Limb (tissue), 2 donors: ENCODE measurements at regions not wholly inside any gene's neighbourhood (a gene's known extent, or its start where the extent isn't known, plus 50 kb on each side); places are given as distances from the start of the nearest gene placed in this dataset.
"Not testable (repeated sequence)": the region's sequence is repeated elsewhere in the genome, so short reads cannot be mapped to it uniquely, and the experiment has no call there.

ENCODE experiments used
- DNase-seq, 2 donors: peaks; one replicate each; pipeline ENCODE4 v3.0.0-alpha.2; 2016; ENCODE audit errors: extremely low spot score in 2 of 2

DNA sequence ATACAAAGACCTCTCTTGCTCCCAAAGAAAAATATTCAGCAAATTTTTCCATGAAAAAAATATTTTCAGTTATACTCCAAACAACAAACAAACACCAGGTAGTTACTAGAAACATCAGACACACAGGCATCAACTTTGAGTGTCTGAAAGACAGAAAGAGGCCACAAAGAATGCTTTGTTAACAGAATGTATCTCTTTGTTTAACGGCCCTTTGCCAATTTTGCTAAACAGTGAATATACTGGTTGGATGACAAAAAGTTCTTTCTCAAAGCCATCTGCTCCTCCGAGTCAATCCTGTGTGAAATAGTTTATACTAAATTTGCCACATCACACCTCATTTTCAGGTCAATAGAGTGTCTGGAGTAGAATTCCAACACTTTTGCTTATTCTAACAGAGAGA, 216.7 kb upstream of the PHF14 start:
- no peak for DNase-seq

DNA sequence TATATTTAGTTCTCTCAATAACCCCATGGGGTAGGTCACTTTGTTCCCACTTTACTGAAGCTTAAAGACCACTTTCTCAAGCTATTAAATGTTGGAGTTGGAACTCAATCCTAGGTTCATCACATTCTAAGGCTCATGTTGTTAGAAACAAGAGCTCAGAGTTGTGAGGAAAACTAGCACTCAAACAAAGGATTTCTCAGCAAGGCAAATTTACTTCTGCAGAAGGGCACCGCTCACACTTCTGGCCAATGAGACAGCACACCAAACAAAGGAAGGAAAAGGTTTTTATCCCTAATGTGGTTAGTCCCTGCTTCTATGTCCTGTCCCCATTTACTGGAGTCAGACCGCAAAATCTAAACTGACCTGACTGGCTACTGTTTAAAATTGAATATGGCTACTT, 214.6 kb upstream of the PHF14 start:
- DNase-seq, result no peak

DNA sequence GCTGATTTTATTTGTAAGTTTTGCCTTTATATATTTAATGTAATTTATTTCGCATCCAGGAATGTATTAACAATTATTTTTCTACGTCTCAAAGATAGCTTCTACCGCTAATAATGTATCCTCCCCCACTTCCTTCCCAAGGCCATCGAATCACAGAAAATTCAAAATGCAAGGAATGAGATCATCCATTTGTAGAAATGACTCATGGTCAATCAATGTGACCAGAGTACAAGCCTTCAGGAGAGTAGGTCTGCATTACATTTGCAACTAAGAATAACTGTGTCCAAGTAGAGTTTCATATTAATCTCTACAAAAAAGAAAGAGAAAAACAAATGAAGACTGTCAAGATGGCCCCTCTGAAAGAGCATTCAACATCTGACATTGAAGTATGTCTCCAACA, 205.9 kb upstream of the PHF14 start:
- DNase-seq, result no peak

DNA sequence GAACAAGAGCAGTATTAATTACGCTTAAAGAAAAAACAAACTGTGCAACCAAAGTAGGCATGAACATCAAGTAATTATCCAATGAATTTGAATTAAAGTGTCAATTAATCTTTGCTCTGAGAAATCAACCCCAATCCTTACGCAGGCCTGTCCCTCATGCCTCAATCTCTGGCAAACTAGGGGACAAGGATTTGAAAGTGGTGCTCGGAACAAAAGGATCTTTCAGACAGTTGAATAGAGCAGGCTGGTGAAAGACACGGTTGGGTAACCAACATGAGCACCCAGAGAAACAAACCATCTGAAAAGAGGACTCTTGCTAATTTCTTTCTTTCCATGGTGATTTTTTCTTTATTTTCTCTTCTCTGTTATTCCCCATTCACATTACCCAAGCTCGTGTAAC, 203.5 kb upstream of the PHF14 start:
- no peak for DNase-seq

DNA sequence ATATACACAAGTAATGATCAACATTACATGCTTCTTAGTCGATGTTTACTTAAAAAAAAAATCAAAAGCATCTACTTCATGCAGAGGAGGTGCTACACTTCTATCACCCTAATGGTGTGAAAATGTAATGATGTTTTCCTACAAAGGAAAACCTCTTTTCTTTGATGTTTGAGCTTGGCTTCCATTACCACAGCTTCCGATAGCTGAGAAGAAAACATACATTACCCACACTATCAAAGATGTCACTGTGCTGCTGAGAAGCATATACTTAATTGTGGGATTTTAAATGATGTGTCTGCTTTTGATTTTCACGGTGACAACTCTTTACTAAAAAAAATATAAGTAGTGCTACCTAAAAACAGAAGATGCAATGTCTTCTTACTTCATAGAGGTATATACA, 200.2 kb upstream of the PHF14 start:
- no peak for DNase-seq

DNA sequence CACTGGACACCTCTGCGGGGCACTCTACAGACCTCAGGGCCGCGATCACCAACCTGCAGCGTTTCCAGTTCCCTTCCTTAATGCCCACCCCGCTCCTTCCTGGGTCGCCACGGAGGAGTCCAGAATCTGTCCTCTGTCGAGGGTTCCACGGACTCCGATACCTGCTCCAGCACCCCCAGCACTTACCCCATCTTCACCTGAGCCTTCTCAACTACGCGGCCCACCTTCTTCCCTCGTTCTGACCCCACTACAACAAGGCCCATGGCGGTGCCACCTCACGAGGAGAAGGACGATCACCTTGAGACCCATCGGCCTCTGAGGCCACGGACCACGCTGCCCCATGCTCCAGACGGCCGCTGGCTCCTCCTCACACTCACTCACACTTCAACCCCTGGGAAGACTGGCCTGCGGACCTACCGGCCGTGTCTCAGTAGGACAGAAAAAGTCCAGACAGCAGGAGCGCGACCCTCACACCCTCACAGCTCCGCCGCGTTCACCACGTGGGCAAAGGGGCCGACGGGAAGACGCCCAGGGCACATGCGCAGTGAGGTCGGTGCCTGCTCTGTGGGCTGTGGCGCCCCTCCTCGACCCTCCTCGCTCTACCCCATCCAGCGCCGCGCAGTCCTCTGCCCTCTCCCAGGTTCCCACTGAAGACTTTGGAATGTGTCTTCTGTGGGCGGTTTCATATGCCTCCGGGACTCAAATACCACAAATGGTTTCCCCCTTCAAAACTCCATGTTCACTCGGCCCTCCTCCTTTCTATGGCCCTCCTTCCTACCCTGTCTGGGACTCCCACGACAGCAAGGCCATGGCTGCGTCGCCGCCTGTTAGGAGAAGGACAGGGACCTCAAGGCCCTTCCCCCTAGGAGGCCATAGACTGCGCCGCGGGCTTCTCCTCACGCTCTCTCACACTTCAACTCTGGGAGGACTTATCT, 193.9 kb upstream of the PHF14 start:
- DNase-seq, result no peak

DNA sequence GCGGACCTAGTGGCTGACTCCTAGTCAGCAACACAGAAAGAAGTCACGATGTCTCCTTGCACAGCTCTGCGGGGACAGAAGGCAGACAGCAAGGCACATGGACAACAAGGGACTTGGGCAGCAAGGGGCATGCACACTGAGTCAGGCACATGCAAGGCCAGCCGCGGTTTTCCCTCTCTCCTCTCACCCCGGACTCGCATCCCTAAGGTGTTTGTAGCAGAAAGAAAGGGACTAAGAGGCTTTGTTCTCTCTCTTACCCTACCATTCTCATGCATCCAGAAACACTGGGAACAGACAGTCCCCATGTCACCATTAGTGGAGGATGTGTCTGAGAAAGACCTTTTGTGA, 193.3 kb upstream of the PHF14 start:
- DNase-seq, result no peak

DNA sequence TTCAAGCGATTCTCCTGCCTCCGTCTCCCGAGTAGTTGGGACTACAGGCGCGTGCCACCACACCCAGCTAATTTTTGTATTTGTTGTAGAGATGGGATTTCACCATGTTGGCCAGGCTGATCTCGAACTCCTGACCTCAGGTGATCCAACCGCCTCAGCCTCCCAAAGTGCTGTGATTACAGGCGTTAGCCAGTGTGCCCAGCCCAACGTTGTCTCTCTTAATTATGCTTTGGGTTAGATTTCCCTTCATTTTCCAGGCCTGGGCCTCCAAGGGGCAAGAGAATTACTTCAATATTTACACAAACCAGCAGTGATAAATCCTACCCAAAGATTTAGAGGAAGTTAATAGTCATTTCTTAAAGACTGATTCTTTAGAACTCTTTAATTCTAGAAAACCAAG, 186.7 kb upstream of the PHF14 start:
- DNase-seq, result not testable (repeated sequence)

DNA sequence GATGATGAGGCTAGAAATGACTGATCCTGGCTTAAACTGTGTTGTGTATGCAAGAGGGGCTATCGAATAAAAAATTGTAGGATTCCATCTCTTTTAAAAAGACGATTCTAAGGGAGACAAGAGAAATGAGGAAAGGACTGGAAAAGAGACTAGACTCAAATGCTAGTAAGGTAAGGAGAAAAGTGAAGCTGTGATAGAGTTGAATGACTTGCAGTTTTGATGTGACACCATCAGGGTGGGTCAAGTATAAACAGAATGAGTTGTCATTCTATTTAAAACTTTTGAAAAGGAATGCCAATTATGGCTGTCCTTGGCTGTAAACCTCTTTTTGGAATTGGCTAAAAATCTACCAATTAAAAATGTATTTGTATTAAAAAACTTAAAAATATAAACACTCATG, 184.5 kb upstream of the PHF14 start:
- DNase-seq, result no peak

DNA sequence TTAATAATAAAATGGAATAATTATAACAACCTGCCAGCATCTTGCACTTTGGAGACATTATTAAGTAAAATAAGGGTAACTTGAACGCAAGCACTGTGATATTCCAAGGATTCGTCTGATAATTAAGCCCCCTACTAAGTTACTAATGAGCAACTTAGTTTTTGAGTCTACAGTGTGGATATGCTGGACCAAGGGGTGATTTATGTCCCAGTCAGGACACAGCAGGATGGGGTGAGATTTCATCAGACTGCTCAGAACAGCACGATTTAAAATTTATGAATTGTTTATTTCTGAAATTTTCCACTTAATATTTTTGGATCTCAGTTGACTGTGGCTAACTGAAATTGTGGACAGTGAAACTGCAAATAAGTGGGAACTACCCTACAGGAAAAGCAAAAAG, 182.8 kb upstream of the PHF14 start:
- DNase-seq, result no peak

DNA sequence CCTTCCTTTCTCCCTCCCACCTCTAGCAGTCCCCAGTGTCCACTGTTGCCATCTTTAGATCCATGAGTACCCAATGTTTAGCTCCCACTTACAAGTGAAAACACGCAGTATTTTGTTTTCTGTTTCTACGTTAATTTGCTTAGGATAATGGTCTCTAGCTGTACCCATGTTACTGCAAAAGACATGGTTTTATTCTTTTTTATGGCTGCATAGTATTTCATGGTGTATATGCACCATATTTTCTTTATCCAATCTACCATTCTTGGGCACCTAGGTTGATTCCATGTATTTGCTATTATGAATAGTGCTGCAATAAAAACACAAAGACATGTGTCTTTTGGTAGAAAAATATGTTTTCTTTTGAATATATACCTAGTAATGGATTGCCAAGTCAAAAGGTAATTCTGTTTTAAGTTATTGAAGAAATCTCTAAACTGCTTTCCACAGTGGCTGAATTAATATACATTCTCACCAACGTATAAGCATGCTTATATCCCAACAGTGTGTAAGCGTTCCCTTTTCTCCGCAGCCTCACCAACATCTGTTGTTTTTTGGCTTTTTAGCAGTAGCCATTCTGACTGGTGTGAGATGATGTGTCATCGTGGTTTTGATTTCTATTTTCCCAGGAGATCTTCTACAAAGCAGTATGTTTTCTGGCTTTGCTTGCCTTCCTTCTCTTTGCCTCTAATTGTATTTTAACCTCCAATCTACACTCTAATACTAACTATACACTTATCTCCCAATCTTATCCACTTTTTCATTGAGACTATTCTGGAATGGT, 179.5 kb upstream of the PHF14 start:
- DNase-seq, result no peak

DNA sequence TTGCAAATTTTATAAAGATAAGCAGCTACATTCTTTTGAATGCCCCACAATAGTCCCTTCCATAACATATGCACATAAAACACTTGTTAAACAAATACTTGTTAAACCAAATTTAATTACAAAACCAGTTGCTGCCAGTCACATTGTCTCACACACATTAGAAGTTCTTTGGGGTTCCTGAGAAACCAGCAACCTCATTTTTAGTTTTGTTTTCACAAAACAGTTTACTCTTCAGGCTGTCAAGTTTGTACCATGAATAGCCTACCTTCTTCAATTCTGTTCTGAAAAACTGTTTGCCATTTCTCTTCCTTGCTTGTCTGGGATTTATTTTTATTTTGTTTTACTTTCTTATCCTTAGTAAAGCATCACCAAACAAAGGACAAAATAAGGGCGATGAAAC, 176.5 kb upstream of the PHF14 start:
- no peak for DNase-seq

DNA sequence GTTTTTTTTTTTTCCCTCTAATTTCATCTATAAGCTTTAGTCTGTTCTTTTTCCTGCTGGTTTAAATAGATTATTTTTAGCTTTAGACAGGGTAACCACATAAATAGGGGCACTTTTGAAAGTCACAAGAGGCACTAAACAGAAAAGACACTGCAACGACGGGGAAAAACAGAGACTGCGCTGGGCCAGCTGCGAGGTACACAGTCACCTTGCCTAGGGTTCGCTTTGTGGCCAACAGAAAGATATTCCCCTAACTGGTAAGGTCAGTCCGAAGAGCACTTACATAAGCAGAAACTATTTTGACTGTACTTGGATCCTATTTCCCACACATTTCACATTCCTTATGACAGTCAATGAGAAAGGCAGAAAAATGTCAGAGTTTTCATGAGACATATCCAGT, 175.6 kb upstream of the PHF14 start:
- no peak for DNase-seq

DNA sequence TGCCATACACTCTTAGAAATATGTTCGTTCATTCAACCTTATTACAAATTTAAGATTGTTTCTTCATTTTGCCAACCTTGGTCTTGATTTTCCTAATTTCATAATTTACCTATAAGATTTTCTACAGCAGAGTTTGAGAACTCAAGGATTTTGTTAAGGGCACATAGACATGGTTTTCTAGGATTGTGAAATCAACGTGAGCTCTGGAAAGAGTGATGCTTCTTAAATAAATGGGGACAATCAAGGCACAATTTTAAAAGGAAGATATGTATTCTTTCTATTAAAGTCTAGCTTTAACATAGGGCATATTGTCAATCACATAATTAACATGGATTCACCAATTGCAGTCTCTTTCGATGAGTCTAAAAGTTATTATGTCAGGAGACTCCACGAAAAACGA, 174.2 kb upstream of the PHF14 start:
- DNase-seq, result no peak

DNA sequence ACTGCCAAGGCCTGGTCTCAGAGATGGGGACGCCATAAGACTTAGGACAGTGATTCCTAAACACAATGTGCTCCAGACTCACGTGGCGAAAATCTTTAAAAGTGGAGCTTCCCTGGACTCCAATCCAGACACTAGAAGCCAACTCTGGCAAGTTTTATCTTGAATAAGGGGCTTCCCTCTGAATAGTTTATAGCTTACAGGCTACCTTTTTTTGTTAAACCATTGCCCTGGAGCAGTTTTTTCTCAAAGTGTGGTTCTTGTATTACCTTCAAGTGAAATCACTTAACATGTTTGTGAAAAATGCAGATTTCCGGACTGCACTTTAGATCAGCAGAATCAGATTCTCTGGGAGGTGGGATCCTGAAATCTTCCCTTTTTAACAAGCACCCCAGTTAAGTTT, 171.7 kb upstream of the PHF14 start:
- DNase-seq, result no peak

DNA sequence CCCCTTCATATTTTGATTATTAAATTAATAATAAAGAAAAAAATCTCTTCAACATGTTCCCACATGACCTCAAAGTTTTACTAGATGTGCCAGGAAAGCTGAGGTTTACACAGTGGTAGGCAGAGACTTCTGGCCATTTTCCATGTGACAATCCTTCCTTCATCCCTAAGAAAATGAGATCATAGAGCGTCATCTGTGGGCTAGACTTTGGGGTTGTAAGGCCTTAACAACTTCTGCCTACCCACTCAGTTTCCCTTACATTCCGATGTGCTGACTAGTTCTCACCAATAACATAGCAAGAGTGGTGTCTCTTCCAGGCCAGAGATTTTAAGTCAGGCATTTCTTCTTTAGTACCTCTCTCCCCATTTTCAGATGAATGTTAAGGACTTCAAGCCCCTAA, 171.1 kb upstream of the PHF14 start:
- peak in 1 of 2 donors; percentile 7 for DNase-seq

DNA sequence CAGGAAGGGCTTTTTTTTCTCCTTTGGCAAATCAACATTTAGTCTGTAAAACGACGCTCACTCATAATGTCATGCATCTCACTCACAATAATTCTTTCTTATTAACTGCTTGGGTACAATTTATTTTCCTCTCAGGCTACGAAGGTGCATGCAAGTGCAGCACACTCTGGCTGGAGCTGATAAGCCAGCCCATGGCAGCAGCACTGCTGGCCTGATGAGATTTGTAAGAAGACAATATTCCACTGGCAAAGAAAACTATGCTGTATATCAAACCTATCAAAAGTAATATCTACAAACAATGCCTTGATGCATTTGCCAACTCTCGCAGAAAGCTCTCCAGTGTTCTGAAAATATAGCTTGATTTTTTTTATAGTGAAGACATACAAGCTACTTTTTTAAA, 170.0 kb upstream of the PHF14 start:
- no peak for DNase-seq

DNA sequence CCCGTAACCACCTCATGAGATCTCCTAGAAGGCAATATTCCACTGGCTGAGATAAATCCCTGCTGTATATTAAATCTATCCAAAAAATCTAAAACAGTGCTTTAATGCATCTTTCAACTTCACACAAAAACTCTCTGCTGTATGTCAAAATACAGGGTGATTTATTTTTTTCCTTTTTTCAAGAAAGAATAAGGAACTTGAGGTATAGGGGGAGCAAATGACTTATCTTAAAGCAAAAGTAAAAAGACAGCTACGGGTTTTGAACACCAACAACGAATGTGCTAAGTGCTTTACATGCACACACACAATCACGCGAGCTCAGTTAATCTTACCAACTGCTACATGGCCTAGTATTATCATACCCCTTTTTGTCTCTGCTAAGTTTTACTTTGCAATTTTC, 168.9 kb upstream of the PHF14 start:
- DNase-seq, result no peak

DNA sequence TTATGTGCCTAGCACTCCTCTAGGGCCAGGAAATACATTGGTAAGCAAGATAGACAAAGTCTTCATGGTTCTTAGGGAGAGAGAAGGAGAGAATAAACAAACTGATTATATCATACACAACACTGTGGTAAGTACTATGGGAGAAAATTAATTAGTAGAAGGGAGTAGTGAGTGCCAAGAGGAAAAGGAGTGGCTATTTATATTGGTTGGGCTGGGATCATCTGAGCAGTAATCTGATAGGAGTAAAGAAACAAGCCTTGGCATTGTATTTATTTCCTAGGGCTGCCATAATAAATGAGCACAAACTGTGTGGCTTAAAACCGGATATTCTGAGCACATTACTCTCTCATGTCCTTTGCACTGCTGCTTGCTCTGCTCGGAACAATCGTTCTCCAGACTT, 158.1 kb upstream of the PHF14 start:
- no peak for DNase-seq

DNA sequence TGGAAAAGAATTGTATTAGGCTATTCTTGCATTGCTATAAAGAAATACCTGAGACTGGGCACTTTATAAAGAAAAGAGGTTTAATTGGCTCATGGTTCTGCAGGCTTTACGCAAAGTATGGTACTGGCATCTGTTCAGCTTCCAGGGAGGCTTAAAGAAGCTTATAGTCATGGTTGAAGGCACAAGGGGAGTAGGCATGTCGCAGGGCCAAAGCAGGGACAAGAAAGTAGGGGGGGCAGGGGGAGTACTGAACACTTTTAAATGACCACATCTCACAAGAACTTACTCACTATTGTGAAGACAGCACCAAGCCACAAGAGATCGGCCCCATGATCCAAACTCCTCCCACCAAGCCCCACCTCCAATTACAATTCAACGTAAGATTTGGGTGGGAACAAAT, 152.5 kb upstream of the PHF14 start:
- DNase-seq, result no peak

DNA sequence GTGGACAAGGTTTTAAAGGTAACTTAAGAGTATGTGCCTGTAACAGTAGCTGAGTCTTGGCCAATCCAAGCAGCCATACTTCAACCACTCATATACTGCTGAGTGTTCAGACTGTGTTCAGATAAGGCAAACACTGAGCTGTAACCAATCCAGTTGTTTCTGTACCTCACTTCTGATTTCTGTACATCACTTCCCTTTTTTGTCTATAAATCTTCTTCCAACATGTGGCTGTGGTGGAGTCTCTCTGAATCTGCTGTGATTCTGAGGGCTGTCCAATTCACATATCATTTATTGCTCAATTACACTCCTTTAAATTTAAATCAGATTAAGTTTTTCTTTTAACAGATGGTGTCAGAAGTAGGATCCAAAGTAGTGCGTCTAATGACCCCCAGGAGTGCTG, 149.5 kb upstream of the PHF14 start:
- DNase-seq, result no peak

DNA sequence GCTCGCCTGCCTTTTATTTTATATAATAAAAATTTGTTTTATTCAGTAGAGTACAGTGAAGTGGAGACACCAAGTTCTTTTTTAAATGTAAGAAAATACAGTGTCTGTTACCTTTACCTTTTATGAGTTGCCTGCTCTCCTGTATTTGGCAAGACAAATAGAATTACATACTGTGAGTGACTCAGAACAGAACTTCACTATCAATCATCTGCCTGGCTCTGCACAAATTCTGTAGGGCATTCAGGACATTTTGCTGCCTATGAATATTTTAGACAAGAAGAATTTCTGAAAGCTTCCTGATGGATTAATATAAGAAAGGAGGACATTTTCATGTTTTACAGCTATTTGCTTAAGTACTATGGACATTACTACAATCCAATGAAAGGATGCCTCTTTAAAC, 135.4 kb upstream of the PHF14 start:
- no peak for DNase-seq

DNA sequence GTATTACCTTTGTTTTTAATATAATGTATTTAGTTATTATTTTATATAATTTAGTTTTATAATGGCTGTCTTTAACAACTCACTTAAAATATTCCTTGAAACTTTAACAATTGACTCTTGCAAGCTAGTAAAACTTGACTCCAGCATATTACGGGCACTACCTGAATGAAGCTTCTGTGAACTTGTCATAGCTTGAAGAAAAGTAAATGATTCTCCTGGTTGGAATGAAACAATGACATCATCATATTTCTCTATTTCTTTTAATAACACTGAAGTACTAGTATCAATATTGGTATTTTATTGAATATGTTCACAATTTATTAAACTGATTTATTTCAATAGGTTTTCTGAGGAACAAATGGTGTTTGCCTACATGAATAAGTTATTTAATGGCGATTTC, 128.4 kb upstream of the PHF14 start:
- DNase-seq, result no peak
